A673 (cell line): ENCODE measurements at regions not wholly inside any gene's neighbourhood (a gene's known extent, or its start where the extent isn't known, plus 50 kb on each side); places are given as distances from the start of the nearest gene placed in this dataset.

Experiments used
- CTCF ChIP-seq: fragments of 300-800, 200-600 bp; sonication (generic); conservative IDR thresholded peaks from 2 replicates; pipeline ENCODE4 v1.5.1; 2017; ENCODE audit warnings: low read depth, mild to moderate bottlenecking, antibody characterized with exemption, low read length, moderate library complexity, mixed read lengths
- EZH2 ChIP-seq: fragments of 200-600 bp; sonication (generic); IDR thresholded peaks from 2 replicates; pipeline ENCODE4 v1.6.1; 2017; ENCODE audit warnings: borderline replicate concordance, low read depth, mild to moderate bottlenecking, mixed read lengths, antibody characterized with exemption, low read length; ENCODE audit not compliant: poor library complexity, severe bottlenecking

DNA sequence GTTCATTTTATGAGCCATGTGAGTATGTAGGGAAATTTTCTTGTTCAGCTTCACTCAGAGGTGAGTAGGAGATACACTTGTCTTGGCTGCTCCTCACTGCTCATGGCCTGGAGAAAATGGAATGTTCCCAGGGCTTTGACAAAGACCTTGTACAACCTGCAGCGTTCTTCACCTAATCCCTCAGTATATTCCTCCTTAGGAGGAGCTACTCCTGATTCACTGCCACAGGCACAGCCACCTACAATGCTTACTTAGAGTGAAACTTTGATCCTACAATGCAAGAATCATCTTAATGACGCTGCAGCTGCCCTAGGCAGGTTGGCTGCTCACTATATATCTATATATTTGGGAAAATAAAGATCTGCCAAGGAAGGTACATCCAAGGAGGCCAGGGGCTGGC is 364.2 kb downstream of the KLF5 start:
- TF ChIP-seq CTCF (no peak), EZH2 (no peak)
